ENCODE measurements at regions not wholly inside any gene's neighbourhood (a gene's known extent, or its start where the extent isn't known, plus 50 kb on each side); places are given as distances from the start of the nearest gene placed in this dataset.

DNA sequence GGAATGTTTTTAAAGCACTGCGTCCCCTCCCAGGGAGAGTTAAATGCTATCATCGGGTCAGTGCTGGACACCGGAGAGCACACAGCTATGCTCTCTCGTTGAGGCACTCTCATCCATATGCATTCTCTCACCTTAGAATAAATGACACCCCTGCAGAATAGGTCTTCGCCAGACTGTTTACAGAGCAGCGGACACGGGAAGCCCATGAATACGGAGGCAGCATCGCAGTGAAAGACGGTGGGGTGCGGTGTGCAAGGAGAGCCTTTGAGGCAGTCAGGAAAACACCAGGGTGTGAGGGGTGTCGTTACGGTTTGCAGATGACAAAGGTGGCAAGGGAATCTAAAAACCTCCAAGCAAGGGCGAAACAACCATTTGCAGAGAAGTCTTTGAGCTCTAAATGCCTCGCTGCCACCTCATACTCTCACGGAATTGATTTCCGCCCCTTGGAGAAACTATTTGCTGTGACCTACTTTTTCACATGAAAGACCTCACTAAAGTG is 169.2 kb upstream of the FHL2 start:
- H3K4me3 ChIP-seq (replicated peaks in 1 of 2; ENCODE audit: low read depth in 1 of 2, low read length in 2 of 2) = no peak overlapping the region
- H4K20me1 ChIP-seq (ENCODE audit: insufficient read depth) = no peaks in the 10 kb centered on the region
- ChIA-PET POLR2A (no interaction called here), CTCF (no interaction called here), RAD21 (ENCODE audit: low non-redundant PET in 1 of 2, low total read pairs in 2 of 2, uncharacterized antibody in 2 of 2, unreplicated experiment in 2 of 2) (no interaction called here)
- H3K27ac ChIP-seq (ENCODE audit: low read depth, low read length) = no peak overlapping the region
- peaks cover 20% of the 10 kb centered on the region for H3K27me3 ChIP-seq (ENCODE audit: insufficient read depth, low read length)
- no peaks in the 10 kb centered on the region for H3K36me3 ChIP-seq (ENCODE audit: control insufficient read depth in 1 of 2, insufficient read depth in 2 of 2, low read length in 2 of 2)
- DNase-seq (ENCODE audit: low read depth, low spot score) (no peak), ATAC-seq (no peak)
- no peak overlapping the region for H2AFZ ChIP-seq (ENCODE audit: low read depth, low read length, poor library complexity, severe bottlenecking)
- no peaks in the 10 kb centered on the region for H3K4me1 ChIP-seq (ENCODE audit: control insufficient read depth in 1 of 2, insufficient read depth in 2 of 2, low read length in 2 of 2)
- no peaks in the 10 kb centered on the region for H3K79me2 ChIP-seq (ENCODE audit: insufficient read depth, low read length)
- no peak overlapping the region for H3K9ac ChIP-seq (ENCODE audit: low read length)
- BruUV-seq (replicated peaks) = no TSS peak
- TF ChIP-seq SP1 (IDR thresholded peaks at IDR 0.05; ENCODE audit: low read depth) = no peak
- no peak for TF ChIP-seq TCF7L2 (IDR thresholded peaks at IDR 0.05; ENCODE audit: borderline replicate concordance, extremely low read depth, insufficient read depth, insufficient read length)
- no peaks in the 10 kb centered on the region for H3K9me3 ChIP-seq (ENCODE audit: control insufficient read depth in 1 of 2, insufficient read depth in 1 of 2, low read depth in 1 of 2, low read length in 2 of 2)
- H3K9me2 ChIP-seq (ENCODE audit: insufficient read depth) = no peaks in the 10 kb centered on the region
- intact Hi-C loops (cut with micrococcal nuclease) = no loop called here
- H3K4me2 ChIP-seq (ENCODE audit: low read length) = no peak overlapping the region

DNA sequence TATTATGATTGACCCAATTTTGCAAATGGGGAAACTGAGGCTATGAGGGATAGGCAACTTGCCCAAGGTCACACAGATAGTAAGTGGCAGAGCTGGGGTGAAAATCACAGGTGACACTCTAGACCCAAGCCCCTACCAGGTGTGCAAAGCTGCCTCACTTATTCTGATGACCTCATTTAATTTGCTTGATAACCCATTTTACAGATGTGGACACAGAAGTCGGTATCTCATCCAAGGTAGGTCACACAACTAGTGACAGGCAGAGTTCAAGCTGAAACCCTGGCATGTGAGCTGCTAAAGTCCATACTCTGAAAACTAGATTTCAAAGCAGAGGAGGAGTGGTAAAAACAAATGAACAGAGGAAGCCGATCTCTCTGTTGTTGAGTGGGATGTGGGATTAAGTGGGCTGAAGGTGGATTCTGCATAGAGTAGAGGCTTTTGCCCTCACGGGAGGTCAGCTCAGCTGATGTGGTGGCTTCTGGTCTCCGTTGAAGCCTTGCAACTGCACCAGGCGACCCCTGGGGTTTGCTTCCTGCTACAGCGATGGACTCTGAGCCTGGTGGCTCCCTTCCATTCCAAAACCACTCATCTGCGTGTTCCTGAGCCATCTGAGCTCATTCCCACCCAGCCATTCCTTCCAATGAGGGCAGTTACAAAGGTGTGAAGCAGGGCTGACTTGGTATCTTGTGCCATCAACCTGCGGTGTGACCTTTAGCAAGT is 164.3 kb upstream of the FHL2 start:
- Histone ChIP-seq H3K27ac (ENCODE audit: low read depth, low read length) (no peak overlapping the region), H3K4me1 (ENCODE audit: control insufficient read depth in 1 of 2, insufficient read depth in 2 of 2, low read length in 2 of 2) (no peaks in the 10 kb centered on the region), H3K9ac (ENCODE audit: low read length) (no peak overlapping the region), H3K36me3 (ENCODE audit: control insufficient read depth in 1 of 2, insufficient read depth in 2 of 2, low read length in 2 of 2) (no peaks in the 10 kb centered on the region), H3K4me2 (ENCODE audit: low read length) (no peak overlapping the region), H3K79me2 (ENCODE audit: insufficient read depth, low read length) (no peaks in the 10 kb centered on the region), H3K27me3 (ENCODE audit: insufficient read depth, low read length) (peaks cover 31% of the 10 kb centered on the region), H3K4me3 (replicated peaks in 1 of 2; ENCODE audit: low read depth in 1 of 2, low read length in 2 of 2) (no peak overlapping the region), H3K9me2 (ENCODE audit: insufficient read depth) (no peaks in the 10 kb centered on the region), H4K20me1 (ENCODE audit: insufficient read depth) (no peaks in the 10 kb centered on the region), H3K9me3 (ENCODE audit: control insufficient read depth in 1 of 2, insufficient read depth in 1 of 2, low read depth in 1 of 2, low read length in 2 of 2) (no peaks in the 10 kb centered on the region), H2AFZ (ENCODE audit: low read depth, low read length, poor library complexity, severe bottlenecking) (no peak overlapping the region)
- ChIA-PET CTCF (interaction anchor here (0.7 kb wide), 1 partner anchor 475 kb away, joined by 4 read pairs; no protein-coding TSS in a partner anchor), POLR2A (no interaction called here), RAD21 (ENCODE audit: low non-redundant PET in 1 of 2, low total read pairs in 2 of 2, uncharacterized antibody in 2 of 2, unreplicated experiment in 2 of 2) (no interaction called here)
- ATAC-seq (no peak), DNase-seq (ENCODE audit: low read depth, low spot score) (no peak)
- BruUV-seq (replicated peaks) = no TSS peak
- intact Hi-C loops (cut with micrococcal nuclease) = no loop called here
- TF ChIP-seq SP1 (IDR thresholded peaks at IDR 0.05; ENCODE audit: low read depth) (no peak), EZH2phosphoT487 (IDR thresholded peaks at IDR 0.05; ENCODE audit: borderline replicate concordance) (no peak), RAD21 (IDR thresholded peaks at IDR 0.05; ENCODE audit: low read depth) (no peak), CEBPB (IDR thresholded peaks at IDR 0.05; ENCODE audit: low read depth) (no peak), POLR2AphosphoS5 (IDR thresholded peaks at IDR 0.05; ENCODE audit: low read depth, low read length) (no peak), EZH2 (IDR thresholded peaks at IDR 0.05) (no peak), TCF7L2 (IDR thresholded peaks at IDR 0.05; ENCODE audit: borderline replicate concordance, extremely low read depth, insufficient read depth, insufficient read length) (no peak), ELF1 (IDR thresholded peaks at IDR 0.05; ENCODE audit: borderline replicate concordance, low read depth) (no peak), EGR1 (IDR thresholded peaks at IDR 0.05; ENCODE audit: low read depth) (no peak), ZNF274 (IDR thresholded peaks at IDR 0.05; ENCODE audit: low read depth, low read length) (no peak), FOSL1 (IDR thresholded peaks at IDR 0.05; ENCODE audit: low read depth) (no peak)
- TF ChIP-seq, protein P1, sequence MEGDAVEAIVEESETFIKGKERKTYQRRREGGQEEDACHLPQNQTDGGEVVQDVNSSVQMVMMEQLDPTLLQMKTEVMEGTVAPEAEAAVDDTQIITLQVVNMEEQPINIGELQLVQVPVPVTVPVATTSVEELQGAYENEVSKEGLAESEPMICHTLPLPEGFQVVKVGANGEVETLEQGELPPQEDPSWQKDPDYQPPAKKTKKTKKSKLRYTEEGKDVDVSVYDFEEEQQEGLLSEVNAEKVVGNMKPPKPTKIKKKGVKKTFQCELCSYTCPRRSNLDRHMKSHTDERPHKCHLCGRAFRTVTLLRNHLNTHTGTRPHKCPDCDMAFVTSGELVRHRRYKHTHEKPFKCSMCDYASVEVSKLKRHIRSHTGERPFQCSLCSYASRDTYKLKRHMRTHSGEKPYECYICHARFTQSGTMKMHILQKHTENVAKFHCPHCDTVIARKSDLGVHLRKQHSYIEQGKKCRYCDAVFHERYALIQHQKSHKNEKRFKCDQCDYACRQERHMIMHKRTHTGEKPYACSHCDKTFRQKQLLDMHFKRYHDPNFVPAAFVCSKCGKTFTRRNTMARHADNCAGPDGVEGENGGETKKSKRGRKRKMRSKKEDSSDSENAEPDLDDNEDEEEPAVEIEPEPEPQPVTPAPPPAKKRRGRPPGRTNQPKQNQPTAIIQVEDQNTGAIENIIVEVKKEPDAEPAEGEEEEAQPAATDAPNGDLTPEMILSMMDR (IDR thresholded peaks at IDR 0.05 in 2 of 3, conservative IDR thresholded peaks at IDR 0.05 in 1 of 3; ENCODE audit: borderline replicate concordance in 1 of 3, insufficient read depth in 1 of 3, low read depth in 2 of 3, low read length in 2 of 3) = no peak
- TF ChIP-seq, protein P2, sequence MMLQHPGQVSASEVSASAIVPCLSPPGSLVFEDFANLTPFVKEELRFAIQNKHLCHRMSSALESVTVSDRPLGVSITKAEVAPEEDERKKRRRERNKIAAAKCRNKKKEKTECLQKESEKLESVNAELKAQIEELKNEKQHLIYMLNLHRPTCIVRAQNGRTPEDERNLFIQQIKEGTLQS (IDR thresholded peaks at IDR 0.05) = no peak
- TF ChIP-seq, protein P3, sequence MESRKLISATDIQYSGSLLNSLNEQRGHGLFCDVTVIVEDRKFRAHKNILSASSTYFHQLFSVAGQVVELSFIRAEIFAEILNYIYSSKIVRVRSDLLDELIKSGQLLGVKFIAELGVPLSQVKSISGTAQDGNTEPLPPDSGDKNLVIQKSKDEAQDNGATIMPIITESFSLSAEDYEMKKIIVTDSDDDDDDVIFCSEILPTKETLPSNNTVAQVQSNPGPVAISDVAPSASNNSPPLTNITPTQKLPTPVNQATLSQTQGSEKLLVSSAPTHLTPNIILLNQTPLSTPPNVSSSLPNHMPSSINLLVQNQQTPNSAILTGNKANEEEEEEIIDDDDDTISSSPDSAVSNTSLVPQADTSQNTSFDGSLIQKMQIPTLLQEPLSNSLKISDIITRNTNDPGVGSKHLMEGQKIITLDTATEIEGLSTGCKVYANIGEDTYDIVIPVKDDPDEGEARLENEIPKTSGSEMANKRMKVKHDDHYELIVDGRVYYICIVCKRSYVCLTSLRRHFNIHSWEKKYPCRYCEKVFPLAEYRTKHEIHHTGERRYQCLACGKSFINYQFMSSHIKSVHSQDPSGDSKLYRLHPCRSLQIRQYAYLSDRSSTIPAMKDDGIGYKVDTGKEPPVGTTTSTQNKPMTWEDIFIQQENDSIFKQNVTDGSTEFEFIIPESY (IDR thresholded peaks at IDR 0.05; ENCODE audit: extremely low read depth, insufficient replicate concordance, low read length) = no peak
- TF ChIP-seq, protein P4, sequence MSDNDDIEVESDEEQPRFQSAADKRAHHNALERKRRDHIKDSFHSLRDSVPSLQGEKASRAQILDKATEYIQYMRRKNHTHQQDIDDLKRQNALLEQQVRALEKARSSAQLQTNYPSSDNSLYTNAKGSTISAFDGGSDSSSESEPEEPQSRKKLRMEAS (IDR thresholded peaks at IDR 0.05) = no peak

All from HCT116 (cell line).